NK-92 treated with Interleukin-12 subunit alpha and Interleukin-12 subunit beta, amount 100 ng/mL, for 24 hours (cell line): ENCODE measurements at regions not wholly inside any gene's neighbourhood (a gene's known extent, or its start where the extent isn't known, plus 50 kb on each side); places are given as distances from the start of the nearest gene placed in this dataset.

Experiments used
- DNase-seq: peaks from one replicate; lab custom pipeline; 2025; lab: John Stamatoyannopoulos, UW

GRCh38 chr2:58959996-58960395 is 718.9 kb upstream of the FANCL start:
- no peak for DNase-seq

GRCh38 chr2:58957188-58957840 is 716.2 kb upstream of the FANCL start:
- DNase-seq, result no peak

- DNase-seq, result no peak
Observed at GRCh38 chr2:58954880-58955385, 713.8 kb upstream of the FANCL start.

GRCh38 chr2:58951722-58952121 is 710.6 kb upstream of the FANCL start:
- no peak for DNase-seq

- DNase-seq, result no peak
Observed at GRCh38 chr2:58950795-58951462, 709.8 kb upstream of the FANCL start.

- DNase-seq, result no peak
Observed at GRCh38 chr2:58939388-58939787, 698.3 kb upstream of the FANCL start.

GRCh38 chr2:58938988-58939387 is 697.9 kb upstream of the FANCL start:
- DNase-seq, result no peak

- no peak for DNase-seq
Observed at GRCh38 chr2:58932801-58933200, 691.7 kb upstream of the FANCL start.

GRCh38 chr2:58930537-58930936 is 689.4 kb upstream of the FANCL start:
- no peak for DNase-seq

- DNase-seq, result no peak
Observed at GRCh38 chr2:58928973-58929372, 687.8 kb upstream of the FANCL start.

GRCh38 chr2:58928391-58928790 is 687.3 kb upstream of the FANCL start:
- DNase-seq, result no peak

- DNase-seq, result no peak
Observed at GRCh38 chr2:58926112-58926511, 685.0 kb upstream of the FANCL start.

GRCh38 chr2:58925676-58926081 is 684.6 kb upstream of the FANCL start:
- DNase-seq, result no peak

- no peak for DNase-seq
Observed at GRCh38 chr2:58923869-58924268, 682.7 kb upstream of the FANCL start.

- DNase-seq, result no peak
Observed at GRCh38 chr2:58922245-58922644, 681.1 kb upstream of the FANCL start.

GRCh38 chr2:58921676-58922075 is 680.6 kb upstream of the FANCL start:
- no peak for DNase-seq

- DNase-seq, result no peak
Observed at GRCh38 chr2:58920001-58920400, 678.9 kb upstream of the FANCL start.

- no peak for DNase-seq
Observed at GRCh38 chr2:58919316-58919715, 678.2 kb upstream of the FANCL start.

GRCh38 chr2:58918141-58918540 is 677.0 kb upstream of the FANCL start:
- no peak for DNase-seq

GRCh38 chr2:58917596-58917995 is 676.5 kb upstream of the FANCL start:
- no peak for DNase-seq

GRCh38 chr2:58916063-58916462 is 674.9 kb upstream of the FANCL start:
- no peak for DNase-seq

GRCh38 chr2:58914733-58915505 is 673.8 kb upstream of the FANCL start:
- DNase-seq, result no peak
